NCI-H1092 (cell line): ENCODE measurements at regions not wholly inside any gene's neighbourhood (a gene's known extent, or its start where the extent isn't known, plus 50 kb on each side); places are given as distances from the start of the nearest gene placed in this dataset.
"Not testable (repeated sequence)": the region's sequence is repeated elsewhere in the genome, so short reads cannot be mapped to it uniquely, and the experiment has no call there.

Source experiments
- DNase-seq: peaks from one replicate; lab custom pipeline; 2025; lab: John Stamatoyannopoulos, UW

GRCh38 chrX:115911967-115912366 is 258.6 kb upstream of the AGTR2 start:
- no peak for DNase-seq

GRCh38 chrX:115912372-115912897 is 258.1 kb upstream of the AGTR2 start:
- no peak for DNase-seq

GRCh38 chrX:115913575-115913974 is 257.0 kb upstream of the AGTR2 start:
- no peak for DNase-seq

GRCh38 chrX:115915625-115916024 is 254.9 kb upstream of the AGTR2 start:
- DNase-seq: not testable (repeated sequence)

GRCh38 chrX:115929480-115929879 is 241.1 kb upstream of the AGTR2 start:
- DNase-seq: no peak

- no peak for DNase-seq
Observed at GRCh38 chrX:115936008-115936407, 234.5 kb upstream of the AGTR2 start.

GRCh38 chrX:115939070-115939469 is 231.5 kb upstream of the AGTR2 start:
- no peak for DNase-seq

- no peak for DNase-seq
Observed at GRCh38 chrX:115939636-115940160, 230.8 kb upstream of the AGTR2 start.

GRCh38 chrX:115940348-115940747 is 230.2 kb upstream of the AGTR2 start:
- DNase-seq: no peak

- DNase-seq: peak; percentile 91
Observed at GRCh38 chrX:115940888-115941332, 229.6 kb upstream of the AGTR2 start.

- DNase-seq: no peak
Observed at GRCh38 chrX:115941388-115941787, 229.2 kb upstream of the AGTR2 start.

GRCh38 chrX:115946059-115946458 is 224.5 kb upstream of the AGTR2 start:
- no peak for DNase-seq

GRCh38 chrX:115948018-115948923 is 222.3 kb upstream of the AGTR2 start:
- DNase-seq: no peak

GRCh38 chrX:115949900-115950822 is 220.4 kb upstream of the AGTR2 start:
- DNase-seq: peak; percentile 70

- no peak for DNase-seq
Observed at GRCh38 chrX:115952417-115953092, 218.0 kb upstream of the AGTR2 start.

- DNase-seq: peak; percentile 30
Observed at GRCh38 chrX:115957862-115958490, 212.6 kb upstream of the AGTR2 start.

GRCh38 chrX:115958687-115959359 is 211.7 kb upstream of the AGTR2 start:
- DNase-seq: peak; percentile 23

GRCh38 chrX:115960440-115961084 is 210.0 kb upstream of the AGTR2 start:
- DNase-seq: no peak

GRCh38 chrX:115966920-115967319 is 203.6 kb upstream of the AGTR2 start:
- DNase-seq: no peak
